ENCODE measurements at regions not wholly inside any gene's neighbourhood (a gene's known extent, or its start where the extent isn't known, plus 50 kb on each side); places are given as distances from the start of the nearest gene placed in this dataset.

- TF ChIP-seq CTCF (IDR thresholded peaks at IDR 0.05) (no peak), EP300 (IDR thresholded peaks at IDR 0.05) (no peak)
These were observed 290.3 kb upstream of the API5 start for GRCh38 chr11:43021466-43021865.

Data from stomach (tissue), 4 donors.